ENCODE measurements at regions not wholly inside any gene's neighbourhood (a gene's known extent, or its start where the extent isn't known, plus 50 kb on each side); places are given as distances from the start of the nearest gene placed in this dataset.

DNA sequence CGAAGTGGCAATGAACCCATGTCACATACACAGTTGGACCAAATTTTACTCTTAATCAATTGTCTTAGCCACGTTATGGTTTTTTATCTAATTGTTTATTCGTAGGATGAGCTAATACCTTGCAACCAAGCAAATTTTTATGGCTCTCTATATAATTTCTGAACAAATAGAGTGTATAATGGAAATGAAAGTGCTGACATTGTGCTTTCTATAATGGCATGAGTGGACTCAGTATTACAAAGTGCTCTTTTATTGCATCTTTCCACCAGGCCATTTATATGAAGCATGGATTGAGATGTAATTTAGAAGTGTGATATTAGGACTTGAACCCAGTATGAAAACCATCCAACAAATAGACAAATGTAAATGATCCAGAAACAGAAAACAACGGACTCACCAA, 1096.0 kb downstream of the DTWD2 start:
- TF ChIP-seq, protein P1, sequence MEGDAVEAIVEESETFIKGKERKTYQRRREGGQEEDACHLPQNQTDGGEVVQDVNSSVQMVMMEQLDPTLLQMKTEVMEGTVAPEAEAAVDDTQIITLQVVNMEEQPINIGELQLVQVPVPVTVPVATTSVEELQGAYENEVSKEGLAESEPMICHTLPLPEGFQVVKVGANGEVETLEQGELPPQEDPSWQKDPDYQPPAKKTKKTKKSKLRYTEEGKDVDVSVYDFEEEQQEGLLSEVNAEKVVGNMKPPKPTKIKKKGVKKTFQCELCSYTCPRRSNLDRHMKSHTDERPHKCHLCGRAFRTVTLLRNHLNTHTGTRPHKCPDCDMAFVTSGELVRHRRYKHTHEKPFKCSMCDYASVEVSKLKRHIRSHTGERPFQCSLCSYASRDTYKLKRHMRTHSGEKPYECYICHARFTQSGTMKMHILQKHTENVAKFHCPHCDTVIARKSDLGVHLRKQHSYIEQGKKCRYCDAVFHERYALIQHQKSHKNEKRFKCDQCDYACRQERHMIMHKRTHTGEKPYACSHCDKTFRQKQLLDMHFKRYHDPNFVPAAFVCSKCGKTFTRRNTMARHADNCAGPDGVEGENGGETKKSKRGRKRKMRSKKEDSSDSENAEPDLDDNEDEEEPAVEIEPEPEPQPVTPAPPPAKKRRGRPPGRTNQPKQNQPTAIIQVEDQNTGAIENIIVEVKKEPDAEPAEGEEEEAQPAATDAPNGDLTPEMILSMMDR (conservative IDR thresholded peaks at IDR 0.05; ENCODE audit: low read length) = no peak
- no peak for TF ChIP-seq EZH2phosphoT487 (IDR thresholded peaks at IDR 0.05; ENCODE audit: borderline replicate concordance, low read depth, low read length)
